Caco-2 (cell line): ENCODE measurements at regions not wholly inside any gene's neighbourhood (a gene's known extent, or its start where the extent isn't known, plus 50 kb on each side); places are given as distances from the start of the nearest gene placed in this dataset.

Experiments used
- BruUV-seq: library from RNA; stranded (reverse); fragments of 400-500 nt; replicated peaks from 2 replicates; lab custom pipeline; 2021; lab: Mats Ljungman, UMichigan
- CTCF ChIA-PET: fragments of 300-600 bp; sonication (Branson Sonifier 250); formaldehyde crosslinking; loops from one replicate; lab custom pipeline; 2022; ENCODE audit warnings: antibody characterized with exemption; lab: Charles Lee
- POLR2A ChIA-PET: fragments of 300-600 bp; sonication (Branson Sonifier 250); formaldehyde crosslinking; loops from one replicate; lab custom pipeline; 2022; ENCODE audit warnings: antibody characterized with exemption; lab: Charles Lee
- DNase-seq, 2 experiments: peaks; one replicate each; pipeline versions ENCODE4 v3.0.0 to v3.0.0-alpha.2; 2020 to 2022
- H3K27me3 ChIP-seq: replicated peaks from 2 replicates; pipeline ENCODE4 v1.6.0; 2011; ENCODE audit warnings: low read length; ENCODE audit not compliant: control insufficient read depth, insufficient read depth
- H3K36me3 ChIP-seq: 2 replicates; pipeline ENCODE4 v1.5.1; 2011; ENCODE audit warnings: low read length; ENCODE audit not compliant: control insufficient read depth, insufficient read depth
- H3K4me1 ChIP-seq: fragments of 250-450 bp; sonication (Bioruptor Pico); 2 replicates; pipeline ENCODE4 v1.5.1; 2020; ENCODE audit warnings: mild to moderate bottlenecking
- H3K4me3 ChIP-seq: 2 replicates; pipeline ENCODE4 v1.5.1; 2011; ENCODE audit warnings: low read depth, mild to moderate bottlenecking, control low read depth, low read length
- H3K9me3 ChIP-seq: fragments of 250-450 bp; sonication (Bioruptor Pico); 2 replicates; pipeline ENCODE4 v1.5.1; 2020; ENCODE audit warnings: mild to moderate bottlenecking, moderate library complexity
- H3K27ac Mint-ChIP-seq: one replicate; pipeline ENCODE4 v1.8.0; 2022; ENCODE audit warnings: mixed read lengths; ENCODE audit not compliant: unreplicated experiment
- H3K27me3 Mint-ChIP-seq: one replicate; pipeline ENCODE4 v1.8.0; 2022; ENCODE audit warnings: mixed read lengths; ENCODE audit not compliant: insufficient read depth, unreplicated experiment
- H3K36me3 Mint-ChIP-seq: one replicate; pipeline ENCODE4 v1.8.0; 2022; ENCODE audit warnings: mild to moderate bottlenecking, mixed read lengths; ENCODE audit not compliant: insufficient read depth, unreplicated experiment
- H3K4me1 Mint-ChIP-seq: one replicate; pipeline ENCODE4 v1.8.0; 2022; ENCODE audit warnings: low read depth, mixed read lengths; ENCODE audit not compliant: unreplicated experiment
- H3K4me3 Mint-ChIP-seq: one replicate; pipeline ENCODE4 v1.8.0; 2022; ENCODE audit warnings: mild to moderate bottlenecking, moderate library complexity, mixed read lengths; ENCODE audit not compliant: unreplicated experiment
- H3K9me3 Mint-ChIP-seq: one replicate; pipeline ENCODE4 v1.8.0; 2022; ENCODE audit warnings: mixed read lengths; ENCODE audit not compliant: unreplicated experiment
- CTCF ChIP-seq, 2 experiments: fragments of 200-600 bp in 1 of 2; IDR thresholded peaks; 1 replicate in 1 of 2; 2 replicates in 1 of 2; pipeline versions ENCODE4 v1.5.1 to v1.8.0; 2011 to 2022; ENCODE audit warnings: antibody characterized with exemption in 1 of 2, control low read depth in 1 of 2, inconsistent platforms in 1 of 2, low read depth in 1 of 2, low read length in 1 of 2, mild to moderate bottlenecking in 1 of 2, moderate library complexity in 1 of 2; ENCODE audit not compliant: insufficient read depth in 1 of 2, severe bottlenecking in 1 of 2, unreplicated experiment in 1 of 2
- intact Hi-C: fragments of 100-400 bp; cut with micrococcal nuclease; formaldehyde crosslinking; loops from one replicate; pipeline ENCODE4 v1.10.0; 2022; ENCODE audit not compliant: unreplicated experiment

GRCh38 chr3:146895026-146895749 lies 290.0 kb upstream of the PLSCR5 start:
- no peaks in the 10 kb centered on the region for H3K4me1 ChIP-seq
- ChIA-PET CTCF (no interaction called here), POLR2A (no interaction called here)
- H3K36me3 ChIP-seq: no peaks in the 10 kb centered on the region
- DNase-seq: no peak
- Mint-ChIP-seq H3K27me3 (no peaks in the 10 kb centered on the region), H3K4me1 (no peaks in the 10 kb centered on the region), H3K36me3 (no peaks in the 10 kb centered on the region), H3K9me3 (no peaks in the 10 kb centered on the region), H3K27ac (no peak overlapping the region), H3K4me3 (no peak overlapping the region)
- BruUV-seq: no TSS peak
- TF ChIP-seq CTCF (IDR thresholded peaks at IDR 0.05; ENCODE audit: insufficient read depth in 1 of 2, low read depth in 1 of 2, low read length in 1 of 2, severe bottlenecking in 1 of 2, unreplicated experiment in 1 of 2): no peak
- no peak overlapping the region for H3K4me3 ChIP-seq
- H3K9me3 ChIP-seq: no peaks in the 10 kb centered on the region
- H3K27me3 ChIP-seq: no peaks in the 10 kb centered on the region
- intact Hi-C loops: no loop called here

DNA sequence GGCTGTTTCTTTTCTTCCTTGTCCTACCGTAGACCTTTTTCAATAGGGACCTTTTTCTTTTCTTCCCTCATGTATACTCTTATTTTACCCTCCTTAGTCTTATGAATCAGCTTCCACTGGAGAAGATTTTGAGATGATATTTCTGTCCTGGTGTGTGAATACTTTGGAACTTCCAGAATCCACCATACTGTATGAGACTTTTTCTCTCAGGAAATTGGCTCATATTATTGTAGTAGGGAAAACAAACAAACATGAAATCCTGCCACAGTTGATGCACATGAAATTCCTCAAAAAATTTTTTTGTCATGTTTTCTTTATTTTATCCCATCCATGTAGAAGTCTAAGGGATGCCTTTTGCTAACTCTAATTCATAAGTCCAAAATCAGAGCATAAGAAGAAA lies 289.3 kb upstream of the PLSCR5 start:
- H3K4me3 ChIP-seq: no peak overlapping the region
- CTCF ChIA-PET: no interaction called here
- Mint-ChIP-seq H3K9me3 (no peaks in the 10 kb centered on the region), H3K27ac (no peak overlapping the region), H3K36me3 (no peaks in the 10 kb centered on the region), H3K27me3 (no peaks in the 10 kb centered on the region), H3K4me1 (no peaks in the 10 kb centered on the region), H3K4me3 (no peak overlapping the region)
- H3K27me3 ChIP-seq: no peaks in the 10 kb centered on the region
- no peaks in the 10 kb centered on the region for H3K9me3 ChIP-seq
- no peak for TF ChIP-seq CTCF (IDR thresholded peaks at IDR 0.05; ENCODE audit: insufficient read depth in 1 of 2, low read depth in 1 of 2, low read length in 1 of 2, severe bottlenecking in 1 of 2, unreplicated experiment in 1 of 2)
- POLR2A ChIA-PET: no interaction called here
- H3K36me3 ChIP-seq: no peaks in the 10 kb centered on the region
- DNase-seq: no peak
- BruUV-seq: no TSS peak
- H3K4me1 ChIP-seq: no peaks in the 10 kb centered on the region
- intact Hi-C loops: no loop called here

- Histone ChIP-seq H3K4me1 (no peaks in the 10 kb centered on the region), H3K36me3 (no peaks in the 10 kb centered on the region), H3K27me3 (no peaks in the 10 kb centered on the region), H3K9me3 (no peaks in the 10 kb centered on the region), H3K4me3 (no peak overlapping the region)
- ChIA-PET CTCF (no interaction called here), POLR2A (no interaction called here)
- Mint-ChIP-seq H3K9me3 (no peaks in the 10 kb centered on the region), H3K27ac (no peak overlapping the region), H3K27me3 (no peaks in the 10 kb centered on the region), H3K4me1 (no peaks in the 10 kb centered on the region), H3K4me3 (no peak overlapping the region), H3K36me3 (no peaks in the 10 kb centered on the region)
- no peak for DNase-seq
- no peak for TF ChIP-seq CTCF (IDR thresholded peaks at IDR 0.05; ENCODE audit: insufficient read depth in 1 of 2, low read depth in 1 of 2, low read length in 1 of 2, severe bottlenecking in 1 of 2, unreplicated experiment in 1 of 2)
- intact Hi-C loops: no loop called here
- BruUV-seq: no TSS peak
Measured at GRCh38 chr3:146892041-146892440, 286.9 kb upstream of the PLSCR5 start.
